NT2/D1 (cell line): ENCODE measurements at regions not wholly inside any gene's neighbourhood (a gene's known extent, or its start where the extent isn't known, plus 50 kb on each side); places are given as distances from the start of the nearest gene placed in this dataset.

Source experiments
- SUZ12 ChIP-seq: IDR thresholded peaks from 2 replicates; pipeline ENCODE4 v1.6.1; 2011; ENCODE audit not compliant: insufficient read length, insufficient read depth; ENCODE audit errors: extremely low read depth
- YY1 ChIP-seq: IDR thresholded peaks from 2 replicates; pipeline ENCODE4 v1.6.1; 2011; ENCODE audit not compliant: insufficient read length, insufficient read depth
- ZNF274 ChIP-seq: IDR thresholded peaks from 2 replicates; pipeline ENCODE4 v1.6.1; 2011; ENCODE audit warnings: mild to moderate bottlenecking, low read depth, low read length

DNA sequence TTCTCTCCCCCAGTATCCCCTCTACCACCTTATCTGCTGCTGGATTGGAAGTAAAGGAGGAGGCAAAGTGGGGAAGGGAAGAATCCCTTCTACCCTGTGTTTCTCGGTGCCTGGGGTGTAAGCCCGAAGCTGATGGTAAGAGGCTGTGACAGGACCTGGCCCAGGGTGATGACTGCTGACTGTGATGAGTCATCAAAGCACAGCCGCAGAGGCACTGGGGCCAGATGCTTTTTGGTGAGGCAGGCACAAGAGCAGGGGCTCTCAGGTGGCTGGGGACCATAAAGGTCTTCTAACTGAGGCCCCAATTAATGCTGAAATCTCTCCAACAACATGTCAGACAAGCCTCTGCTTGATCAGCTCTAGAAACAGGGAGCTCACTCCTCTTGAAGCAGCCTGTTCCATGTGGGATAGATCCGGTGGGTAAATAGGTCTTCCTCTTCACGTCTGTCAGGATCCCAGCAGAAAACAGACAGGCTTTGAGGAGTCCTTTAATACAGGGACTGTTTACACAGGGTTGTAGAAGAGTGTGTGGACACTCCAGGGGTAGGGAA lies 86.1 kb upstream of the PCBD1 start:
- TF ChIP-seq YY1 (no peak), ZNF274 (no peak), SUZ12 (no peak)
